ENCODE measurements at regions not wholly inside any gene's neighbourhood (a gene's known extent, or its start where the extent isn't known, plus 50 kb on each side); places are given as distances from the start of the nearest gene placed in this dataset.

- TF ChIP-seq CTCF (IDR thresholded peaks at IDR 0.05; ENCODE audit: poor library complexity, severe bottlenecking) (no peak), POLR2AphosphoS5 (IDR thresholded peaks at IDR 0.05) (no peak)
Measured at GRCh38 chr1:221900678-221901077, 158.8 kb upstream of the DUSP10 start.

Measured in neural cell (in vitro differentiated cells).